Tibial nerve (tissue), 4 donors: ENCODE measurements at regions not wholly inside any gene's neighbourhood (a gene's known extent, or its start where the extent isn't known, plus 50 kb on each side); places are given as distances from the start of the nearest gene placed in this dataset.

Source experiments
- DNase-seq, 2 donors: peaks; one replicate each; pipeline ENCODE4 v3.0.0-alpha.2; 2019; ENCODE audit warnings: low spot score in 2 of 2
- H3K27ac ChIP-seq, 4 donors: fragments of 200-600 bp; sonication (generic) in 3 of 4; one replicate each; pipeline ENCODE4 v1.5.1; 2017 to 2019; ENCODE audit warnings: mild to moderate bottlenecking in 1 of 4
- H3K27me3 ChIP-seq, 2 donors: fragments of 200-600 bp; sonication (generic) in 1 of 2; one replicate each; pipeline versions ENCODE4 v1.5.1 to v1.6.0; 2017 to 2019
- H3K36me3 ChIP-seq, 3 donors: fragments of 200-600 bp; sonication (generic); one replicate each; pipeline ENCODE4 v1.5.1; 2018 to 2019
- H3K4me1 ChIP-seq, 4 donors: fragments of 200-600 bp; sonication (generic) in 3 of 4; one replicate each; pipeline ENCODE4 v1.5.1; 2017 to 2019
- H3K4me3 ChIP-seq, 4 donors: fragments of 200-600 bp; sonication (generic) in 3 of 4; one replicate each; pipeline ENCODE4 v1.5.1; 2017 to 2019; ENCODE audit warnings: mild to moderate bottlenecking in 1 of 4, moderate library complexity in 1 of 4
- H3K9me3 ChIP-seq, 4 donors: fragments of 200-600 bp; sonication (generic) in 3 of 4; one replicate each; pipeline ENCODE4 v1.5.1; 2017 to 2019
- CTCF ChIP-seq, 5 experiments: fragments of 200-600 bp in 3 of 5; fragments of 450-650 bp in 2 of 5; sonication (generic) in 3 of 5; IDR thresholded peaks; one replicate each; pipeline ENCODE4 v1.5.1; 2016 to 2019; ENCODE audit warnings: antibody characterized with exemption in 5 of 5, mild to moderate bottlenecking in 3 of 5, moderate library complexity in 2 of 5
- EP300 ChIP-seq, 2 donors: sonication (generic); formaldehyde crosslinking; IDR thresholded peaks; one replicate each; pipeline ENCODE4 v1.6.1; 2017; ENCODE audit warnings: antibody characterized with exemption in 2 of 2, mild to moderate bottlenecking in 1 of 2
- POLR2A ChIP-seq, 2 donors: fragments of 450-650 bp; IDR thresholded peaks; one replicate each; pipeline ENCODE4 v1.6.1; 2017; ENCODE audit warnings: antibody characterized with exemption in 2 of 2, mild to moderate bottlenecking in 2 of 2, moderate library complexity in 2 of 2
- WGBS, 2 donors: methylation state at CpG; one replicate each; pipeline ENCODE4 v1.1.5; 2018; 5-methylcytosine and 5-hydroxymethylcytosine counted together

- DNase-seq: no peak
- H3K36me3 ChIP-seq: no peaks in the 10 kb centered on the region
- H3K27me3 ChIP-seq: no peaks in the 10 kb centered on the region
- H3K27ac ChIP-seq: no peak overlapping the region
- peaks cover 0 to 11% (median 0%) of the 10 kb centered on the region in 4 donors for H3K9me3 ChIP-seq
- peaks cover 0 to 5% (median 0%) of the 10 kb centered on the region in 4 donors for H3K4me1 ChIP-seq
- WGBS, 2 donors: 68% methylated on average over 7 of the region's 7 CpGs
- no peak overlapping the region for H3K4me3 ChIP-seq
- TF ChIP-seq CTCF (IDR thresholded peaks at IDR 0.05): no peak
- no peak for TF ChIP-seq POLR2A (IDR thresholded peaks at IDR 0.05)
- TF ChIP-seq EP300 (IDR thresholded peaks at IDR 0.05): no peak
Observed at GRCh38 chr1:231108516-231109302, 53.1 kb upstream of the TRIM67 start.

GRCh38 chr1:231107600-231108326 is 54.1 kb upstream of the TRIM67 start:
- Histone ChIP-seq H3K27me3 (no peaks in the 10 kb centered on the region), H3K4me3 (no peak overlapping the region), H3K27ac (no peak overlapping the region), H3K4me1 (peaks cover 0 to 5% (median 0%) of the 10 kb centered on the region in 4 donors), H3K9me3 (peaks cover 0 to 11% (median 0%) of the 10 kb centered on the region in 4 donors), H3K36me3 (no peaks in the 10 kb centered on the region)
- TF ChIP-seq CTCF (IDR thresholded peaks at IDR 0.05) (no peak), POLR2A (IDR thresholded peaks at IDR 0.05) (no peak), EP300 (IDR thresholded peaks at IDR 0.05) (no peak)
- 83 to 87% methylated on average over 12 of the region's 12 CpGs for WGBS, 2 donors
- no peak for DNase-seq

GRCh38 chr1:231107151-231107550 is 54.7 kb upstream of the TRIM67 start:
- TF ChIP-seq CTCF (IDR thresholded peaks at IDR 0.05): no peak
- no peak for DNase-seq
- Histone ChIP-seq H3K36me3 (no peaks in the 10 kb centered on the region), H3K4me3 (no peak overlapping the region), H3K9me3 (peaks cover 0 to 11% (median 0%) of the 10 kb centered on the region in 4 donors), H3K4me1 (peaks cover 0 to 5% (median 0%) of the 10 kb centered on the region in 4 donors), H3K27me3 (no peaks in the 10 kb centered on the region), H3K27ac (no peak overlapping the region)
- 82 to 86% methylated on average over 6 to 8 of the region's 8 CpGs for WGBS, 2 donors

- DNase-seq: no peak
- TF ChIP-seq CTCF (IDR thresholded peaks at IDR 0.05) (no peak), EP300 (IDR thresholded peaks at IDR 0.05) (no peak), POLR2A (IDR thresholded peaks at IDR 0.05) (no peak)
- Histone ChIP-seq H3K4me1 (peaks cover 0 to 5% (median 0%) of the 10 kb centered on the region in 4 donors), H3K27me3 (no peaks in the 10 kb centered on the region), H3K27ac (no peak overlapping the region), H3K9me3 (peaks cover 0 to 4% (median 0%) of the 10 kb centered on the region in 4 donors), H3K36me3 (no peaks in the 10 kb centered on the region), H3K4me3 (no peak overlapping the region)
- WGBS, 2 donors: 10 to 13% methylated on average over 5 of the region's 5 CpGs
Observed at GRCh38 chr1:231106347-231106746, 55.5 kb upstream of the TRIM67 start.

GRCh38 chr1:231104917-231105316 is 56.9 kb upstream of the TRIM67 start:
- WGBS, 2 donors: 89 to 95% methylated on average over 2 of the region's 2 CpGs
- Histone ChIP-seq H3K27ac (no peak overlapping the region), H3K9me3 (no peaks in the 10 kb centered on the region), H3K27me3 (no peaks in the 10 kb centered on the region), H3K36me3 (no peaks in the 10 kb centered on the region), H3K4me3 (no peak overlapping the region), H3K4me1 (peaks cover 0 to 5% (median 0%) of the 10 kb centered on the region in 4 donors)
- DNase-seq: no peak
- no peak for TF ChIP-seq EP300 (IDR thresholded peaks at IDR 0.05)
- TF ChIP-seq POLR2A (IDR thresholded peaks at IDR 0.05): no peak
- no peak for TF ChIP-seq CTCF (IDR thresholded peaks at IDR 0.05)
